PC-3 (cell line): ENCODE measurements at regions not wholly inside any gene's neighbourhood (a gene's known extent, or its start where the extent isn't known, plus 50 kb on each side); places are given as distances from the start of the nearest gene placed in this dataset.

Experiments used
- EZH2 ChIP-seq: fragments of 300-600 bp; sonication (generic); IDR thresholded peaks from one replicate; pipeline ENCODE4 v1.6.1; 2017; ENCODE audit warnings: antibody characterized with exemption, mild to moderate bottlenecking, low read length; ENCODE audit not compliant: unreplicated experiment
- EZH2phosphoT487 ChIP-seq: fragments of 300-600 bp; sonication (generic); IDR thresholded peaks from 2 replicates; pipeline ENCODE4 v1.6.1; 2018; ENCODE audit warnings: mild to moderate bottlenecking, antibody characterized with exemption, low read length, borderline replicate concordance
- TF ChIP-seq, protein P1 (sequence below): fragments of 300-600 bp; sonication (generic); conservative IDR thresholded peaks from 2 replicates; pipeline ENCODE4 v1.5.1; 2017; ENCODE audit warnings: antibody characterized with exemption, low read depth, mild to moderate bottlenecking, low read length

GRCh38 chr5:8773046-8773615 lies 772.7 kb downstream of the SEMA5A start:
- TF ChIP-seq EZH2, result no peak
- TF ChIP-seq, protein P1, sequence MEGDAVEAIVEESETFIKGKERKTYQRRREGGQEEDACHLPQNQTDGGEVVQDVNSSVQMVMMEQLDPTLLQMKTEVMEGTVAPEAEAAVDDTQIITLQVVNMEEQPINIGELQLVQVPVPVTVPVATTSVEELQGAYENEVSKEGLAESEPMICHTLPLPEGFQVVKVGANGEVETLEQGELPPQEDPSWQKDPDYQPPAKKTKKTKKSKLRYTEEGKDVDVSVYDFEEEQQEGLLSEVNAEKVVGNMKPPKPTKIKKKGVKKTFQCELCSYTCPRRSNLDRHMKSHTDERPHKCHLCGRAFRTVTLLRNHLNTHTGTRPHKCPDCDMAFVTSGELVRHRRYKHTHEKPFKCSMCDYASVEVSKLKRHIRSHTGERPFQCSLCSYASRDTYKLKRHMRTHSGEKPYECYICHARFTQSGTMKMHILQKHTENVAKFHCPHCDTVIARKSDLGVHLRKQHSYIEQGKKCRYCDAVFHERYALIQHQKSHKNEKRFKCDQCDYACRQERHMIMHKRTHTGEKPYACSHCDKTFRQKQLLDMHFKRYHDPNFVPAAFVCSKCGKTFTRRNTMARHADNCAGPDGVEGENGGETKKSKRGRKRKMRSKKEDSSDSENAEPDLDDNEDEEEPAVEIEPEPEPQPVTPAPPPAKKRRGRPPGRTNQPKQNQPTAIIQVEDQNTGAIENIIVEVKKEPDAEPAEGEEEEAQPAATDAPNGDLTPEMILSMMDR, result no peak
- TF ChIP-seq EZH2phosphoT487, result no peak
